Hematopoietic multipotent progenitor cell treated with erythropoietin and hydrocortisone succinate and interleukin-3 and kit ligand, for 8 days (in vitro differentiated cells): ENCODE measurements at regions not wholly inside any gene's neighbourhood (a gene's known extent, or its start where the extent isn't known, plus 50 kb on each side); places are given as distances from the start of the nearest gene placed in this dataset.

Source experiments
- DNase-seq: peaks from one replicate; pipeline ENCODE4 v3.0.0-alpha.2; 2015

GRCh38 chr4:73001885-73002284, 67.6 kb downstream of the COX18 start:
- no peak for DNase-seq

- no peak for DNase-seq
Measured at GRCh38 chr4:72997409-72997808, 72.1 kb downstream of the COX18 start.

- no peak for DNase-seq
Measured at GRCh38 chr4:72994670-72995069, 74.8 kb downstream of the COX18 start.

GRCh38 chr4:72993876-72994275, 75.6 kb downstream of the COX18 start:
- no peak for DNase-seq

GRCh38 chr4:72991873-72992272, 77.6 kb downstream of the COX18 start:
- DNase-seq, result no peak

- no peak for DNase-seq
Measured at GRCh38 chr4:72987741-72988729, 81.5 kb downstream of the COX18 start.

- no peak for DNase-seq
Measured at GRCh38 chr4:72984351-72984750, 85.2 kb downstream of the COX18 start.

GRCh38 chr4:72983709-72984108, 85.8 kb downstream of the COX18 start:
- no peak for DNase-seq

- no peak for DNase-seq
Measured at GRCh38 chr4:72977936-72978485, 91.5 kb downstream of the COX18 start.

GRCh38 chr4:72975488-72975784, 94.1 kb downstream of the COX18 start:
- DNase-seq, result no peak

- DNase-seq, result no peak
Measured at GRCh38 chr4:72974694-72975487, 94.6 kb downstream of the COX18 start.

- no peak for DNase-seq
Measured at GRCh38 chr4:72971572-72971971, 97.9 kb downstream of the COX18 start.

- DNase-seq, result no peak
Measured at GRCh38 chr4:72970756-72971155, 98.8 kb downstream of the COX18 start.

- no peak for DNase-seq
Measured at GRCh38 chr4:72969976-72970375, 99.5 kb downstream of the COX18 start.

GRCh38 chr4:72966652-72967051, 102.9 kb downstream of the COX18 start:
- no peak for DNase-seq

GRCh38 chr4:72959411-72959810, 110.1 kb downstream of the COX18 start:
- DNase-seq, result no peak

GRCh38 chr4:72954811-72955210, 114.7 kb downstream of the COX18 start:
- no peak for DNase-seq

- DNase-seq, result no peak
Measured at GRCh38 chr4:72953571-72953970, 115.9 kb downstream of the COX18 start.

GRCh38 chr4:72951628-72952027, 117.9 kb downstream of the COX18 start:
- no peak for DNase-seq

- no peak for DNase-seq
Measured at GRCh38 chr4:72951147-72951546, 118.4 kb downstream of the COX18 start.

GRCh38 chr4:72948080-72948479, 121.4 kb downstream of the COX18 start:
- no peak for DNase-seq

- no peak for DNase-seq
Measured at GRCh38 chr4:72945719-72946336, 123.7 kb downstream of the COX18 start.

GRCh38 chr4:72942565-72942964, 127.0 kb downstream of the COX18 start:
- DNase-seq, result no peak
